Tibial nerve (tissue), 4 donors: ENCODE measurements at regions not wholly inside any gene's neighbourhood (a gene's known extent, or its start where the extent isn't known, plus 50 kb on each side); places are given as distances from the start of the nearest gene placed in this dataset.

Source experiments
- DNase-seq, 2 donors: peaks; one replicate each; pipeline ENCODE4 v3.0.0-alpha.2; 2019; ENCODE audit warnings: low spot score in 2 of 2
- H3K27ac ChIP-seq, 4 donors: fragments of 200-600 bp; sonication (generic) in 3 of 4; one replicate each; pipeline ENCODE4 v1.5.1; 2017 to 2019; ENCODE audit warnings: mild to moderate bottlenecking in 1 of 4
- H3K27me3 ChIP-seq, 2 donors: fragments of 200-600 bp; sonication (generic) in 1 of 2; one replicate each; pipeline versions ENCODE4 v1.5.1 to v1.6.0; 2017 to 2019
- H3K36me3 ChIP-seq, 3 donors: fragments of 200-600 bp; sonication (generic); one replicate each; pipeline ENCODE4 v1.5.1; 2018 to 2019
- H3K4me1 ChIP-seq, 4 donors: fragments of 200-600 bp; sonication (generic) in 3 of 4; one replicate each; pipeline ENCODE4 v1.5.1; 2017 to 2019
- H3K4me3 ChIP-seq, 4 donors: fragments of 200-600 bp; sonication (generic) in 3 of 4; one replicate each; pipeline ENCODE4 v1.5.1; 2017 to 2019; ENCODE audit warnings: mild to moderate bottlenecking in 1 of 4, moderate library complexity in 1 of 4
- H3K9me3 ChIP-seq, 4 donors: fragments of 200-600 bp; sonication (generic) in 3 of 4; one replicate each; pipeline ENCODE4 v1.5.1; 2017 to 2019
- EP300 ChIP-seq, 2 donors: sonication (generic); formaldehyde crosslinking; IDR thresholded peaks; one replicate each; pipeline ENCODE4 v1.6.1; 2017; ENCODE audit warnings: antibody characterized with exemption in 2 of 2, mild to moderate bottlenecking in 1 of 2
- POLR2A ChIP-seq, 2 donors: fragments of 450-650 bp; IDR thresholded peaks; one replicate each; pipeline ENCODE4 v1.6.1; 2017; ENCODE audit warnings: antibody characterized with exemption in 2 of 2, mild to moderate bottlenecking in 2 of 2, moderate library complexity in 2 of 2
- WGBS, 2 donors: methylation state at CpG; one replicate each; pipeline ENCODE4 v1.1.5; 2018; 5-methylcytosine and 5-hydroxymethylcytosine counted together
- TF ChIP-seq, protein P1 (sequence below), 5 experiments: fragments of 200-600 bp in 3 of 5; fragments of 450-650 bp in 2 of 5; sonication (generic) in 3 of 5; IDR thresholded peaks; one replicate each; pipeline ENCODE4 v1.5.1; 2016 to 2019; ENCODE audit warnings: antibody characterized with exemption in 5 of 5, mild to moderate bottlenecking in 3 of 5, moderate library complexity in 2 of 5

GRCh38 chr14:46008348-46008747, 643.2 kb downstream of the RPL10L start:
- H3K27ac ChIP-seq: no peak overlapping the region
- no peak overlapping the region for H3K4me3 ChIP-seq
- no peaks in the 10 kb centered on the region for H3K36me3 ChIP-seq
- DNase-seq: no peak
- H3K9me3 ChIP-seq: peaks cover 0 to 11% (median 0%) of the 10 kb centered on the region in 4 donors
- TF ChIP-seq EP300 (IDR thresholded peaks at IDR 0.05) (no peak), POLR2A (IDR thresholded peaks at IDR 0.05) (no peak)
- TF ChIP-seq, protein P1, sequence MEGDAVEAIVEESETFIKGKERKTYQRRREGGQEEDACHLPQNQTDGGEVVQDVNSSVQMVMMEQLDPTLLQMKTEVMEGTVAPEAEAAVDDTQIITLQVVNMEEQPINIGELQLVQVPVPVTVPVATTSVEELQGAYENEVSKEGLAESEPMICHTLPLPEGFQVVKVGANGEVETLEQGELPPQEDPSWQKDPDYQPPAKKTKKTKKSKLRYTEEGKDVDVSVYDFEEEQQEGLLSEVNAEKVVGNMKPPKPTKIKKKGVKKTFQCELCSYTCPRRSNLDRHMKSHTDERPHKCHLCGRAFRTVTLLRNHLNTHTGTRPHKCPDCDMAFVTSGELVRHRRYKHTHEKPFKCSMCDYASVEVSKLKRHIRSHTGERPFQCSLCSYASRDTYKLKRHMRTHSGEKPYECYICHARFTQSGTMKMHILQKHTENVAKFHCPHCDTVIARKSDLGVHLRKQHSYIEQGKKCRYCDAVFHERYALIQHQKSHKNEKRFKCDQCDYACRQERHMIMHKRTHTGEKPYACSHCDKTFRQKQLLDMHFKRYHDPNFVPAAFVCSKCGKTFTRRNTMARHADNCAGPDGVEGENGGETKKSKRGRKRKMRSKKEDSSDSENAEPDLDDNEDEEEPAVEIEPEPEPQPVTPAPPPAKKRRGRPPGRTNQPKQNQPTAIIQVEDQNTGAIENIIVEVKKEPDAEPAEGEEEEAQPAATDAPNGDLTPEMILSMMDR (IDR thresholded peaks at IDR 0.05): no peak
- 81% methylated on average over 3 of the region's 3 CpGs for WGBS, 2 donors
- no peaks in the 10 kb centered on the region for H3K4me1 ChIP-seq
- H3K27me3 ChIP-seq: no peaks in the 10 kb centered on the region

DNA sequence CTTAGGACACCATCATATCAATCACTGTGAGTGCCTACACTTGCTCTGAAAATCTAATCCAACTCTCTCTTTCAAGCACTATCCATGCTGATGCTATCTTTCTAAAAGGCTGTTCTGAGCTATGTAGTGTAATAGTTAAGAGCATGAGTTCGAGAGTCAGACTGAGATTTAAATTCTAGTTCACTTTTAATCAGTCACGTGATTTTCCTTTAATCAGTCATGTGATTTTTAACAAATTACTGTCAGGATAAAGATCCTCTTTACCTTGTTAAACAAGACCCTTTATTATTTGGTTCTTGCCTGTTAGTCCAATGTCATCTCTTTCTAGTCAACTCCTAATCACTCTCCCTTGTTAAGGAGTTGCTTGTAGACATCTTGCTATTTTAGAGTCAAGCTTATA, 653.0 kb downstream of the RPL10L start:
- no peak for DNase-seq
- H3K36me3 ChIP-seq: no peaks in the 10 kb centered on the region
- H3K4me1 ChIP-seq: no peaks in the 10 kb centered on the region
- H3K27ac ChIP-seq: no peak overlapping the region
- no peak overlapping the region for H3K4me3 ChIP-seq
- TF ChIP-seq, protein P1 (IDR thresholded peaks at IDR 0.05): no peak
- TF ChIP-seq EP300 (IDR thresholded peaks at IDR 0.05) (no peak), POLR2A (IDR thresholded peaks at IDR 0.05) (no peak)
- WGBS, 2 donors: 77 to 82% methylated on average over 2 of the region's 2 CpGs
- H3K9me3 ChIP-seq: no peaks in the 10 kb centered on the region
- no peaks in the 10 kb centered on the region for H3K27me3 ChIP-seq

- H3K4me3 ChIP-seq: no peak overlapping the region
- TF ChIP-seq, protein P1 (IDR thresholded peaks at IDR 0.05): no peak
- TF ChIP-seq POLR2A (IDR thresholded peaks at IDR 0.05) (no peak), EP300 (IDR thresholded peaks at IDR 0.05) (no peak)
- no peak for DNase-seq
- no peak overlapping the region for H3K27ac ChIP-seq
- 82 to 84% methylated on average over 3 of the region's 3 CpGs for WGBS, 2 donors
- H3K27me3 ChIP-seq: no peaks in the 10 kb centered on the region
- no peaks in the 10 kb centered on the region for H3K4me1 ChIP-seq
- no peaks in the 10 kb centered on the region for H3K36me3 ChIP-seq
- H3K9me3 ChIP-seq: no peaks in the 10 kb centered on the region
These were observed 661.3 kb downstream of the RPL10L start for GRCh38 chr14:45990252-45990651.

GRCh38 chr14:45976001-45976400, 675.6 kb downstream of the RPL10L start:
- TF ChIP-seq EP300 (IDR thresholded peaks at IDR 0.05): no peak
- no peak for TF ChIP-seq POLR2A (IDR thresholded peaks at IDR 0.05)
- TF ChIP-seq, protein P1 (IDR thresholded peaks at IDR 0.05): no peak
- no peaks in the 10 kb centered on the region for H3K4me1 ChIP-seq
- H3K27ac ChIP-seq: no peak overlapping the region
- no peaks in the 10 kb centered on the region for H3K36me3 ChIP-seq
- WGBS, 2 donors: 82 to 85% methylated on average over 2 of the region's 2 CpGs
- no peak overlapping the region for H3K4me3 ChIP-seq
- H3K9me3 ChIP-seq: peaks cover 0 to 7% (median 0%) of the 10 kb centered on the region in 4 donors
- no peaks in the 10 kb centered on the region for H3K27me3 ChIP-seq
- DNase-seq: no peak

GRCh38 chr14:45972416-45972815, 679.2 kb downstream of the RPL10L start:
- H3K9me3 ChIP-seq: no peaks in the 10 kb centered on the region
- 81 to 87% methylated on average over 4 of the region's 4 CpGs for WGBS, 2 donors
- no peak for DNase-seq
- H3K4me1 ChIP-seq: no peaks in the 10 kb centered on the region
- H3K4me3 ChIP-seq: no peak overlapping the region
- H3K27ac ChIP-seq: no peak overlapping the region
- H3K27me3 ChIP-seq: no peaks in the 10 kb centered on the region
- TF ChIP-seq, protein P1 (IDR thresholded peaks at IDR 0.05): no peak
- TF ChIP-seq POLR2A (IDR thresholded peaks at IDR 0.05): no peak
- TF ChIP-seq EP300 (IDR thresholded peaks at IDR 0.05): no peak
- no peaks in the 10 kb centered on the region for H3K36me3 ChIP-seq
